ENCODE measurements at regions not wholly inside any gene's neighbourhood (a gene's known extent, or its start where the extent isn't known, plus 50 kb on each side); places are given as distances from the start of the nearest gene placed in this dataset.

GRCh38 chr4:141783770-141784169 is 147.4 kb downstream of the IL15 start:
- POLR2A ChIA-PET: no interaction called here
- ATAC-seq (no peak), DNase-seq (ENCODE audit: low spot score) (no peak)
- Mint-ChIP-seq H3K36me3 (peaks cover 11% of the 10 kb centered on the region), H3K4me3 (no peak overlapping the region), H3K4me1 (no peaks in the 10 kb centered on the region), H3K9me3 (peaks cover 26% of the 10 kb centered on the region), H3K27ac (no peak overlapping the region), H3K27me3 (ENCODE audit: low read depth) (no peaks in the 10 kb centered on the region)
- CTCF ChIA-PET: no interaction called here
- TF ChIP-seq JAZF1 (CRISPR knock-in tag; IDR thresholded peaks at IDR 0.05) (no peak), TEAD1 (CRISPR knock-in tag; IDR thresholded peaks at IDR 0.05) (no peak), PREB (CRISPR knock-in tag; IDR thresholded peaks at IDR 0.05; ENCODE audit: borderline replicate concordance) (no peak), PRRX2 (CRISPR knock-in tag; IDR thresholded peaks at IDR 0.05) (no peak), NFYB (CRISPR knock-in tag; conservative IDR thresholded peaks at IDR 0.05; ENCODE audit: low read depth) (no peak), HMGA2 (CRISPR knock-in tag; IDR thresholded peaks at IDR 0.05) (no peak), ZNF281 (CRISPR knock-in tag; IDR thresholded peaks at IDR 0.05) (no peak), EMX1 (CRISPR knock-in tag; IDR thresholded peaks at IDR 0.05) (no peak), ZNF219 (CRISPR knock-in tag; IDR thresholded peaks at IDR 0.05; ENCODE audit: borderline replicate concordance) (no peak), ZNF423 (CRISPR knock-in tag; IDR thresholded peaks at IDR 0.05) (no peak), ATF3 (CRISPR knock-in tag; conservative IDR thresholded peaks at IDR 0.05) (no peak), ZNF232 (CRISPR knock-in tag; IDR thresholded peaks at IDR 0.05) (no peak), AFF4 (CRISPR knock-in tag; IDR thresholded peaks at IDR 0.05; ENCODE audit: borderline replicate concordance) (no peak), RELA (CRISPR knock-in tag; IDR thresholded peaks at IDR 0.05; ENCODE audit: borderline replicate concordance) (no peak)
- TF ChIP-seq, protein P1, sequence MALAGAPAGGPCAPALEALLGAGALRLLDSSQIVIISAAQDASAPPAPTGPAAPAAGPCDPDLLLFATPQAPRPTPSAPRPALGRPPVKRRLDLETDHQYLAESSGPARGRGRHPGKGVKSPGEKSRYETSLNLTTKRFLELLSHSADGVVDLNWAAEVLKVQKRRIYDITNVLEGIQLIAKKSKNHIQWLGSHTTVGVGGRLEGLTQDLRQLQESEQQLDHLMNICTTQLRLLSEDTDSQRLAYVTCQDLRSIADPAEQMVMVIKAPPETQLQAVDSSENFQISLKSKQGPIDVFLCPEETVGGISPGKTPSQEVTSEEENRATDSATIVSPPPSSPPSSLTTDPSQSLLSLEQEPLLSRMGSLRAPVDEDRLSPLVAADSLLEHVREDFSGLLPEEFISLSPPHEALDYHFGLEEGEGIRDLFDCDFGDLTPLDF (CRISPR knock-in tag; IDR thresholded peaks at IDR 0.05): no peak
- TF ChIP-seq, protein P2, sequence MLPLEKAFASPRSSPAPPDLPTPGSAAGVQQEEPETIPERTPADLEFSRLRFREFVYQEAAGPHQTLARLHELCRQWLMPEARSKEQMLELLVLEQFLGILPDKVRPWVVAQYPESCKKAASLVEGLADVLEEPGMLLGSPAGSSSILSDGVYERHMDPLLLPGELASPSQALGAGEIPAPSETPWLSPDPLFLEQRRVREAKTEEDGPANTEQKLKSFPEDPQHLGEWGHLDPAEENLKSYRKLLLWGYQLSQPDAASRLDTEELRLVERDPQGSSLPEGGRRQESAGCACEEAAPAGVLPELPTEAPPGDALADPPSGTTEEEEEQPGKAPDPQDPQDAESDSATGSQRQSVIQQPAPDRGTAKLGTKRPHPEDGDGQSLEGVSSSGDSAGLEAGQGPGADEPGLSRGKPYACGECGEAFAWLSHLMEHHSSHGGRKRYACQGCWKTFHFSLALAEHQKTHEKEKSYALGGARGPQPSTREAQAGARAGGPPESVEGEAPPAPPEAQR (CRISPR knock-in tag; IDR thresholded peaks at IDR 0.05): no peak
- TF ChIP-seq, protein P3, sequence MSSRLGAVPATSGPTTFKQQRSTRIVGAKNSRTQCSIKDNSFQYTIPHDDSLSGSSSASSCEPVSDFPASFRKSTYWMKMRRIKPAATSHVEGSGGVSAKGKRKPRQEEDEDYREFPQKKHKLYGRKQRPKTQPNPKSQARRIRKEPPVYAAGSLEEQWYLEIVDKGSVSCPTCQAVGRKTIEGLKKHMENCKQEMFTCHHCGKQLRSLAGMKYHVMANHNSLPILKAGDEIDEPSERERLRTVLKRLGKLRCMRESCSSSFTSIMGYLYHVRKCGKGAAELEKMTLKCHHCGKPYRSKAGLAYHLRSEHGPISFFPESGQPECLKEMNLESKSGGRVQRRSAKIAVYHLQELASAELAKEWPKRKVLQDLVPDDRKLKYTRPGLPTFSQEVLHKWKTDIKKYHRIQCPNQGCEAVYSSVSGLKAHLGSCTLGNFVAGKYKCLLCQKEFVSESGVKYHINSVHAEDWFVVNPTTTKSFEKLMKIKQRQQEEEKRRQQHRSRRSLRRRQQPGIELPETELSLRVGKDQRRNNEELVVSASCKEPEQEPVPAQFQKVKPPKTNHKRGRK (CRISPR knock-in tag; IDR thresholded peaks at IDR 0.05; ENCODE audit: borderline replicate concordance): no peak
